H1 (cell line): ENCODE measurements at regions not wholly inside any gene's neighbourhood (a gene's known extent, or its start where the extent isn't known, plus 50 kb on each side); places are given as distances from the start of the nearest gene placed in this dataset.

Experiments used
- BRCA1 ChIP-seq: IDR thresholded peaks from 2 replicates; pipeline ENCODE4 v1.6.1; 2012; ENCODE audit warnings: low read depth, low read length, improper control_type of control experiment
- CHD2 ChIP-seq: IDR thresholded peaks from 2 replicates; pipeline ENCODE4 v1.6.1; 2012; ENCODE audit warnings: low read length, improper control_type of control experiment
- CTCF ChIP-seq, 3 experiments: IDR thresholded peaks; 1 replicate in 2 of 3; 2 replicates in 1 of 3; pipeline versions ENCODE4 v1.5.1 to v1.6.1; 2011; ENCODE audit warnings: low read length in 3 of 3, mild to moderate bottlenecking in 3 of 3, inconsistent platforms in 2 of 3, low read depth in 1 of 3, moderate library complexity in 1 of 3; ENCODE audit not compliant: insufficient read depth in 1 of 3; ENCODE audit errors: control extremely low read depth in 1 of 3
- PHF8 ChIP-seq: fragments of 200-600 bp; sonication (generic); conservative IDR thresholded peaks from 2 replicates; pipeline ENCODE4 v1.7.1; 2012; ENCODE audit warnings: low read depth, mild to moderate bottlenecking, inconsistent platforms, low read length, moderate library complexity
- POLR2A ChIP-seq, 2 experiments: IDR thresholded peaks; 1 replicate in 1 of 2; 2 replicates in 1 of 2; pipeline ENCODE4 v1.6.1; 2011; ENCODE audit warnings: low read depth in 2 of 2, low read length in 2 of 2, mild to moderate bottlenecking in 2 of 2; ENCODE audit errors: control extremely low read depth in 1 of 2
- TF ChIP-seq, protein P1 (sequence below): IDR thresholded peaks from 2 replicates; pipeline ENCODE4 v1.6.1; 2011; ENCODE audit warnings: low read length, improper control_type of control experiment
- TF ChIP-seq, protein P2 (sequence below): IDR thresholded peaks from 2 replicates; pipeline ENCODE4 v1.6.1; 2012; ENCODE audit warnings: inconsistent platforms

GRCh38 chr20:51206032-51206662, 183.2 kb upstream of the KCNG1 start:
- TF ChIP-seq, protein P1, sequence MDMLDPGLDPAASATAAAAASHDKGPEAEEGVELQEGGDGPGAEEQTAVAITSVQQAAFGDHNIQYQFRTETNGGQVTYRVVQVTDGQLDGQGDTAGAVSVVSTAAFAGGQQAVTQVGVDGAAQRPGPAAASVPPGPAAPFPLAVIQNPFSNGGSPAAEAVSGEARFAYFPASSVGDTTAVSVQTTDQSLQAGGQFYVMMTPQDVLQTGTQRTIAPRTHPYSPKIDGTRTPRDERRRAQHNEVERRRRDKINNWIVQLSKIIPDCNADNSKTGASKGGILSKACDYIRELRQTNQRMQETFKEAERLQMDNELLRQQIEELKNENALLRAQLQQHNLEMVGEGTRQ, result peak; percentile 55
- TF ChIP-seq PHF8 (no peak), BRCA1 (no peak), POLR2A (IDR thresholded peaks at IDR 0.05; ENCODE audit: control extremely low read depth in 1 of 2, low read depth in 2 of 2, low read length in 2 of 2) (no peak), CHD2 (no peak), CTCF (IDR thresholded peaks at IDR 0.05; ENCODE audit: control extremely low read depth in 1 of 3, insufficient read depth in 1 of 3, low read depth in 1 of 3, low read length in 3 of 3) (no peak)
- TF ChIP-seq, protein P2, sequence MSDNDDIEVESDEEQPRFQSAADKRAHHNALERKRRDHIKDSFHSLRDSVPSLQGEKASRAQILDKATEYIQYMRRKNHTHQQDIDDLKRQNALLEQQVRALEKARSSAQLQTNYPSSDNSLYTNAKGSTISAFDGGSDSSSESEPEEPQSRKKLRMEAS, result no peak
